ENCODE measurements at regions not wholly inside any gene's neighbourhood (a gene's known extent, or its start where the extent isn't known, plus 50 kb on each side); places are given as distances from the start of the nearest gene placed in this dataset.
"Not testable (repeated sequence)": the region's sequence is repeated elsewhere in the genome, so short reads cannot be mapped to it uniquely, and the experiment has no call there.

- TF ChIP-seq CTCF (IDR thresholded peaks at IDR 0.05) (peak; percentile 62), USF2 (IDR thresholded peaks at IDR 0.05; ENCODE audit: borderline replicate concordance, low read depth, low read length) (no peak), TAF1 (IDR thresholded peaks at IDR 0.05; ENCODE audit: borderline replicate concordance, low read depth, low read length) (no peak)
Observed at GRCh38 chrX:85544609-85545008, 165.1 kb upstream of the POF1B start (continued).

- Histone ChIP-seq H3K4me1 (ENCODE audit: control insufficient read depth in 1 of 2, insufficient read depth in 2 of 2, low read depth in 1 of 2, low read length in 1 of 2) (no peaks in the 10 kb centered on the region), H3K36me3 (replicated peaks in 1 of 2; ENCODE audit: control insufficient read depth in 1 of 2, insufficient read depth in 2 of 2, low read length in 1 of 2) (no peaks in the 10 kb centered on the region), H3K4me2 (no peak overlapping the region), H3K4me3 (ENCODE audit: low read depth in 2 of 2, low read length in 1 of 2) (no peak overlapping the region), H3K27me3 (ENCODE audit: insufficient read depth) (no peaks in the 10 kb centered on the region), H3K79me2 (ENCODE audit: insufficient read depth) (no peaks in the 10 kb centered on the region), H4K20me1 (ENCODE audit: insufficient read depth) (no peaks in the 10 kb centered on the region), H3K9me2 (no peaks in the 10 kb centered on the region), H2AFZ (ENCODE audit: low read depth) (no peak overlapping the region), H3K9ac (no peak overlapping the region), H3F3A (replicated peaks; ENCODE audit: insufficient read depth) (no peaks in the 10 kb centered on the region), H3K9me3 (no peaks in the 10 kb centered on the region), H3K27ac (ENCODE audit: low read depth in 2 of 2, low read length in 1 of 2) (no peak overlapping the region)
- CTCF ChIA-PET, result interaction anchor here (0.7 to 2.5 kb wide), 2 partner anchors 27 to 433 kb away, joined by 4 to 20 read pairs; no protein-coding TSS in a partner anchor
- no peak for TF ChIP-seq CTCF (IDR thresholded peaks at IDR 0.05)
- no peak for DNase-seq
- WGBS (ENCODE audit: low lambda C conversion rate), result 44% methylated on average over 3 of the region's 3 CpGs
- POLR2A ChIA-PET, result no interaction called here
Observed at GRCh38 chrX:85543866-85544265, 164.4 kb upstream of the POF1B start.

GRCh38 chrX:85529141-85529540 lies 149.7 kb upstream of the POF1B start:
- H3K9me3 ChIP-seq; H3K9me2 ChIP-seq; POLR2A ChIA-PET; H3K79me2 ChIP-seq (ENCODE audit: insufficient read depth); H4K20me1 ChIP-seq (ENCODE audit: insufficient read depth); H3K4me2 ChIP-seq; H3K36me3 ChIP-seq (replicated peaks in 1 of 2; ENCODE audit: control insufficient read depth in 1 of 2, insufficient read depth in 2 of 2, low read length in 1 of 2); H3K4me3 ChIP-seq (ENCODE audit: low read depth in 2 of 2, low read length in 1 of 2); H3F3A ChIP-seq (replicated peaks; ENCODE audit: insufficient read depth); H3K27ac ChIP-seq (ENCODE audit: low read depth in 2 of 2, low read length in 1 of 2); CTCF ChIA-PET; H3K27me3 ChIP-seq (ENCODE audit: insufficient read depth); DNase-seq; H3K4me1 ChIP-seq (ENCODE audit: control insufficient read depth in 1 of 2, insufficient read depth in 2 of 2, low read depth in 1 of 2, low read length in 1 of 2); H2AFZ ChIP-seq (ENCODE audit: low read depth); H3K9ac ChIP-seq: not testable (repeated sequence)
- 9% methylated on average over 14 of the region's 17 CpGs for WGBS (ENCODE audit: low lambda C conversion rate)
